ENCODE measurements at regions not wholly inside any gene's neighbourhood (a gene's known extent, or its start where the extent isn't known, plus 50 kb on each side); places are given as distances from the start of the nearest gene placed in this dataset.

DNA sequence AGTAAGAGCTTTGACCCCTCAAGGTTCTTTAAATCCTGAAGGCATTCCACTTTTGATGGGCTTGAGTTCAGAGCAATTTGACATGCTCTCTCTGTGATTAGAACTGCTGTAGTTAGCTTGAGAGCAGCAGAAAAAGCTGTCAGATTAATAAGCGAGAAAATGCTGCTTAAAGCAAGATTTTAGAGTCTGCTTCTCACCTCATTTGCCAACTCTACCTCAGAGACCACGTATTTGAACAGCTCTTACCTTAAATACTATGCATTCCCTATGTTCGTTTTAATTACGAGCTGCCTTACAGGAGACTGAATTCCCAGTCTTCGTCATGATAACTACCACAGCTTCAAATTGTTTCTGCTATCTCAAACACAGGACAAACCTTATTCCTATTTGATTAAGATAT, 253.4 kb downstream of the SLITRK6 start:
- H3K4me3 ChIP-seq = no peak overlapping the region
- intact Hi-C loops (cut with DNase I; ENCODE audit: low total_unique reads) = no loop called here
- H3K4me1 ChIP-seq = no peaks in the 10 kb centered on the region
- TF ChIP-seq, protein P1, sequence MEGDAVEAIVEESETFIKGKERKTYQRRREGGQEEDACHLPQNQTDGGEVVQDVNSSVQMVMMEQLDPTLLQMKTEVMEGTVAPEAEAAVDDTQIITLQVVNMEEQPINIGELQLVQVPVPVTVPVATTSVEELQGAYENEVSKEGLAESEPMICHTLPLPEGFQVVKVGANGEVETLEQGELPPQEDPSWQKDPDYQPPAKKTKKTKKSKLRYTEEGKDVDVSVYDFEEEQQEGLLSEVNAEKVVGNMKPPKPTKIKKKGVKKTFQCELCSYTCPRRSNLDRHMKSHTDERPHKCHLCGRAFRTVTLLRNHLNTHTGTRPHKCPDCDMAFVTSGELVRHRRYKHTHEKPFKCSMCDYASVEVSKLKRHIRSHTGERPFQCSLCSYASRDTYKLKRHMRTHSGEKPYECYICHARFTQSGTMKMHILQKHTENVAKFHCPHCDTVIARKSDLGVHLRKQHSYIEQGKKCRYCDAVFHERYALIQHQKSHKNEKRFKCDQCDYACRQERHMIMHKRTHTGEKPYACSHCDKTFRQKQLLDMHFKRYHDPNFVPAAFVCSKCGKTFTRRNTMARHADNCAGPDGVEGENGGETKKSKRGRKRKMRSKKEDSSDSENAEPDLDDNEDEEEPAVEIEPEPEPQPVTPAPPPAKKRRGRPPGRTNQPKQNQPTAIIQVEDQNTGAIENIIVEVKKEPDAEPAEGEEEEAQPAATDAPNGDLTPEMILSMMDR (IDR thresholded peaks at IDR 0.05) = no peak
- TF ChIP-seq POLR2AphosphoS5 (IDR thresholded peaks at IDR 0.05) (no peak), POLR2A (IDR thresholded peaks at IDR 0.05) (no peak)
- DNase-seq (ENCODE audit: low spot score in 2 of 2) = no peak
- H3K27ac ChIP-seq = no peak overlapping the region
- no peaks in the 10 kb centered on the region for H3K36me3 ChIP-seq
- H3K27me3 ChIP-seq = no peaks in the 10 kb centered on the region
- H3K9me3 ChIP-seq = peaks cover 0 to 3% of the 10 kb centered on the region in 2 donors

DNA sequence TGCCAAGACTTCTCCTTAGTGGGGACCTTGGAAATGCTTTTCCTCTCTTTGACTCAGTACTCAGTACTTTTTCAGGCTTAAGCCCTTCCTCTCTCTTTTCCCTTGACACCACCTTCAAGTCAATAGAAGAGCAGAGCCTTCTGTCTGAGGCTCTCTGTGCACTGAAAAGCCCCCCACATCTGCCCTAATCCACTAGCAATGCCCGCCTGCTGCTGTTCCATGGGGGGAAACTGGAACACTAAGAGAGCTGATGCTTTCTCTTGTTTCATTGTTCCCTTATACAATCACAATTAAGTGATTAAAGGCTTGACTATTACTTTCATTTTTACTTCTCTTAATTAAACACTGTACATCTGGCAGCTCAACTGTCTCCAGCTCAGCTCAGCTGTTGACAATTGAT, 254.5 kb downstream of the SLITRK6 start:
- intact Hi-C loops (cut with DNase I; ENCODE audit: low total_unique reads) = no loop called here
- H3K36me3 ChIP-seq = no peaks in the 10 kb centered on the region
- no peak for DNase-seq (ENCODE audit: low spot score in 2 of 2)
- no peak overlapping the region for H3K4me3 ChIP-seq
- no peak overlapping the region for H3K27ac ChIP-seq
- peaks cover 0 to 3% of the 10 kb centered on the region in 2 donors for H3K9me3 ChIP-seq
- TF ChIP-seq, protein P1 (IDR thresholded peaks at IDR 0.05) = no peak
- no peak for TF ChIP-seq POLR2A (IDR thresholded peaks at IDR 0.05)
- no peak for TF ChIP-seq POLR2AphosphoS5 (IDR thresholded peaks at IDR 0.05)
- H3K27me3 ChIP-seq = no peaks in the 10 kb centered on the region
- no peaks in the 10 kb centered on the region for H3K4me1 ChIP-seq

DNA sequence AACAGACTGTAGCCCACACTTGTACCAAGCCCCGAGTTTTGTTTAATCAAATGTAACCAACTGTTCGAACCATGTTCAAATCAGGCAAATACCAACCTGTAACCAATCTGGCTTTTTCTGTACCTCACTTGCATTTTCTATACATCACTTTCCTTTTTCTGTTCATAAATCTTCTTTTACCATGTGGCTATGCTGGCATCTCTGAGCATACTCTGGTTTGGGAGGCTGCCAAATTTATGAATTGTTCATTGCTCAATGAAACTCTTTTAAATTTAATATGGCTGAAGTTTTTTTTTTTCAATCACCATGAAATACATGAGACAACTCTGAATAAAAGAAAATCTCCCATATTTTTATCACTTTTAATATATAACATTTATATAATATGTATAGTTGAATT, 256.1 kb downstream of the SLITRK6 start:
- no peaks in the 10 kb centered on the region for H3K4me1 ChIP-seq
- no peak for DNase-seq (ENCODE audit: low spot score in 2 of 2)
- TF ChIP-seq, protein P1 (IDR thresholded peaks at IDR 0.05) = no peak
- TF ChIP-seq POLR2A (IDR thresholded peaks at IDR 0.05) = no peak
- TF ChIP-seq POLR2AphosphoS5 (IDR thresholded peaks at IDR 0.05) = no peak
- no peak overlapping the region for H3K27ac ChIP-seq
- H3K4me3 ChIP-seq = no peak overlapping the region
- intact Hi-C loops (cut with DNase I; ENCODE audit: low total_unique reads) = no loop called here
- no peaks in the 10 kb centered on the region for H3K36me3 ChIP-seq
- H3K9me3 ChIP-seq = peaks cover 0 to 2% of the 10 kb centered on the region in 2 donors
- no peaks in the 10 kb centered on the region for H3K27me3 ChIP-seq

DNA sequence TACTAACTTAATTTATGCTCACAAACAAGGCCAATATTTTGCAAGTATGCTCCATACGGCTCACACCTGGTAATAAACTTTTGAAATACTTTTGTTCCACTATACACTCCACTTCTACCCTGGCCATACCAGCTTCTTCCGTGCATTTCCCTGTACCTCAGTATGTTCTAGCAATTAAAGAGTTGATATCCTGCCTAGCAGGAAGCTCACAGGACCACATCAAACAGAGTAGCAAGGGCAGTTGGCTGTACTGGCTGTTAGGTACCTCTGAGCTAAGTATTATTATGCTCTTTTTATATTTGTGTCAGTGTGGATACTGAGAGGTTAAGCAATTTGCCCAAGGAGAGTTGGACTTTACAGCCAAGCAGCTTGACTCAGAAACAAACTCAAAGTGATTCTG, 257.7 kb downstream of the SLITRK6 start:
- no peaks in the 10 kb centered on the region for H3K36me3 ChIP-seq
- DNase-seq (ENCODE audit: low spot score in 2 of 2) = no peak
- H3K4me1 ChIP-seq = no peaks in the 10 kb centered on the region
- no peak overlapping the region for H3K4me3 ChIP-seq
- TF ChIP-seq POLR2A (IDR thresholded peaks at IDR 0.05) (no peak), POLR2AphosphoS5 (IDR thresholded peaks at IDR 0.05) (no peak)
- TF ChIP-seq, protein P1 (IDR thresholded peaks at IDR 0.05) = no peak
- intact Hi-C loops (cut with DNase I; ENCODE audit: low total_unique reads) = no loop called here
- H3K27ac ChIP-seq = no peak overlapping the region
- no peaks in the 10 kb centered on the region for H3K9me3 ChIP-seq
- H3K27me3 ChIP-seq = no peaks in the 10 kb centered on the region

DNA sequence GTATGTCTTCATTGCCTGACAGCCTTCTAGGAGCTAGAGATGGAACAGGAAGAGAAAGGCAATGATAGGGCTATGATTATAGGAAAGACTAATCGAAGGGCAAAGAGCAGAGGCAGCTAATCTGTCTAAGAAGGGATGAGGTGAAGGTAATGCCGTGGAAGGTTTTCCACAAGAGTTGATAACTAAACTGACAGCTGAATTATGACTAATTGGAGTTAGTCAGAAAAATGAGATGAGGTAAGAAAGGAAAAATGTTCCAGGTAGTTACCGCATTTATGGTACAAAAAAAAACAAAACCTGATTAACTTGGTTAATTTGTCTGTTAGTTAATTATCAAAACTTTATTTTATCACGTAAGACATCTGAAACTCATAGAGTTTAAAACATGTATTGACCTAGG, 260.3 kb downstream of the SLITRK6 start:
- no peaks in the 10 kb centered on the region for H3K36me3 ChIP-seq
- H3K27me3 ChIP-seq = no peaks in the 10 kb centered on the region
- no peaks in the 10 kb centered on the region for H3K9me3 ChIP-seq
- no peak for DNase-seq (ENCODE audit: low spot score in 2 of 2)
- no peak overlapping the region for H3K4me3 ChIP-seq
- intact Hi-C loops (cut with DNase I; ENCODE audit: low total_unique reads) = no loop called here
- TF ChIP-seq POLR2AphosphoS5 (IDR thresholded peaks at IDR 0.05) (no peak), POLR2A (IDR thresholded peaks at IDR 0.05) (no peak)
- TF ChIP-seq, protein P1 (IDR thresholded peaks at IDR 0.05) = no peak
- H3K27ac ChIP-seq = no peak overlapping the region
- no peaks in the 10 kb centered on the region for H3K4me1 ChIP-seq

Data from breast epithelium (tissue), 4 donors.